Loucy (cell line): ENCODE measurements at regions not wholly inside any gene's neighbourhood (a gene's known extent, or its start where the extent isn't known, plus 50 kb on each side); places are given as distances from the start of the nearest gene placed in this dataset.

Experiments used
- H2AFZ ChIP-seq: fragments of 200-600 bp; sonication (generic); 2 replicates; pipeline ENCODE4 v1.6.0; 2016; ENCODE audit warnings: antibody characterized with exemption, mild to moderate bottlenecking, low read length, moderate library complexity
- H3F3A ChIP-seq: fragments of 200-600 bp; 2 replicates; pipeline ENCODE4 v1.6.0; 2016; ENCODE audit warnings: antibody characterized with exemption, low read depth, mild to moderate bottlenecking
- H3K27me3 ChIP-seq: fragments of 200-600 bp; sonication (generic); 2 replicates; pipeline ENCODE4 v1.6.1; 2014; ENCODE audit warnings: low read length, mild to moderate bottlenecking; ENCODE audit not compliant: insufficient read depth, poor library complexity, severe bottlenecking
- H3K36me3 ChIP-seq: fragments of 200-600 bp; sonication (generic); 2 replicates; pipeline ENCODE4 v1.6.1; 2016; ENCODE audit warnings: low read length; ENCODE audit not compliant: insufficient read depth
- H3K4me1 ChIP-seq: fragments of 200-600 bp; sonication (generic); 2 replicates; pipeline ENCODE4 v1.5.1; 2014; ENCODE audit warnings: low read length, mild to moderate bottlenecking; ENCODE audit not compliant: insufficient read depth, poor library complexity, severe bottlenecking
- H3K4me2 ChIP-seq: fragments of 200-600 bp; sonication (generic); 2 replicates; pipeline ENCODE4 v1.6.0; 2014; ENCODE audit warnings: antibody characterized with exemption, low read length, low read depth, mild to moderate bottlenecking; ENCODE audit not compliant: poor library complexity, severe bottlenecking
- H3K4me3 ChIP-seq: fragments of 200-600 bp; sonication (generic); 2 replicates; pipeline ENCODE4 v1.5.1; 2014; ENCODE audit warnings: low read length, mild to moderate bottlenecking, mixed read lengths; ENCODE audit not compliant: poor library complexity, severe bottlenecking
- H3K79me2 ChIP-seq: fragments of 200-600 bp; sonication (generic); 2 replicates; pipeline ENCODE4 v1.6.1; 2014; ENCODE audit warnings: low read length; ENCODE audit not compliant: insufficient read depth
- H3K9ac ChIP-seq: fragments of 200-600 bp; sonication (generic); 2 replicates; pipeline ENCODE4 v1.6.0; 2014; ENCODE audit warnings: mild to moderate bottlenecking, low read depth, low read length, moderate library complexity; ENCODE audit not compliant: poor library complexity, severe bottlenecking
- H3K9me2 ChIP-seq: fragments of 200-600 bp; sonication (generic); replicated peaks from 2 replicates; pipeline ENCODE4 v1.6.1; 2016; ENCODE audit warnings: low read depth, low read length, mixed read lengths
- H3K9me3 ChIP-seq: fragments of 200-600 bp; sonication (generic); 2 replicates; pipeline ENCODE4 v1.6.1; 2014; ENCODE audit warnings: mild to moderate bottlenecking, antibody characterized with exemption, low read length, low read depth; ENCODE audit not compliant: insufficient read depth
- H4K20me1 ChIP-seq: fragments of 200-600 bp; sonication (generic); 2 replicates; pipeline ENCODE4 v1.6.0; 2014; ENCODE audit warnings: antibody characterized with exemption, low read length, mild to moderate bottlenecking; ENCODE audit not compliant: insufficient read depth, poor library complexity, severe bottlenecking
- CTCF ChIP-seq: fragments of 200-600 bp; sonication (generic); conservative IDR thresholded peaks from 2 replicates; pipeline ENCODE4 v1.5.1; 2014; ENCODE audit warnings: mild to moderate bottlenecking, antibody characterized with exemption, low read length
- EZH2phosphoT487 ChIP-seq: fragments of 200-600 bp; IDR thresholded peaks from 2 replicates; pipeline ENCODE4 v1.6.1; 2018; ENCODE audit warnings: antibody characterized with exemption, mild to moderate bottlenecking, moderate library complexity, borderline replicate concordance

GRCh38 chr16:13864689-13865088, 55.3 kb upstream of the ERCC4 start:
- no peaks in the 10 kb centered on the region for H3K36me3 ChIP-seq
- TF ChIP-seq CTCF (no peak), EZH2phosphoT487 (no peak)
- no peaks in the 10 kb centered on the region for H3F3A ChIP-seq
- no peaks in the 10 kb centered on the region for H4K20me1 ChIP-seq
- H3K4me3 ChIP-seq = no peak overlapping the region
- no peaks in the 10 kb centered on the region for H3K4me1 ChIP-seq
- no peaks in the 10 kb centered on the region for H3K27me3 ChIP-seq
- H3K4me2 ChIP-seq = no peak overlapping the region
- H3K9me3 ChIP-seq = no peaks in the 10 kb centered on the region
- 0 out of 2 replicates have a peak overlapping the region, but pooled peaks have one; percentile 12 for H2AFZ ChIP-seq
- no peaks in the 10 kb centered on the region for H3K9me2 ChIP-seq
- H3K79me2 ChIP-seq = no peaks in the 10 kb centered on the region
- no peak overlapping the region for H3K9ac ChIP-seq

GRCh38 chr16:13866073-13866472, 53.9 kb upstream of the ERCC4 start:
- Histone ChIP-seq H3K4me3 (no peak overlapping the region), H3K79me2 (no peaks in the 10 kb centered on the region), H3K9me3 (no peaks in the 10 kb centered on the region), H3K27me3 (no peaks in the 10 kb centered on the region), H3K36me3 (no peaks in the 10 kb centered on the region), H3K4me1 (no peaks in the 10 kb centered on the region), H3F3A (no peaks in the 10 kb centered on the region), H4K20me1 (no peaks in the 10 kb centered on the region), H3K9ac (no peak overlapping the region), H3K4me2 (no peak overlapping the region), H3K9me2 (no peaks in the 10 kb centered on the region), H2AFZ (no peak overlapping the region)
- peak; percentile 56 for TF ChIP-seq CTCF
- TF ChIP-seq EZH2phosphoT487 = no peak
